ENCODE measurements at regions not wholly inside any gene's neighbourhood (a gene's known extent, or its start where the extent isn't known, plus 50 kb on each side); places are given as distances from the start of the nearest gene placed in this dataset.
"Not testable (repeated sequence)": the region's sequence is repeated elsewhere in the genome, so short reads cannot be mapped to it uniquely, and the experiment has no call there.

DNA sequence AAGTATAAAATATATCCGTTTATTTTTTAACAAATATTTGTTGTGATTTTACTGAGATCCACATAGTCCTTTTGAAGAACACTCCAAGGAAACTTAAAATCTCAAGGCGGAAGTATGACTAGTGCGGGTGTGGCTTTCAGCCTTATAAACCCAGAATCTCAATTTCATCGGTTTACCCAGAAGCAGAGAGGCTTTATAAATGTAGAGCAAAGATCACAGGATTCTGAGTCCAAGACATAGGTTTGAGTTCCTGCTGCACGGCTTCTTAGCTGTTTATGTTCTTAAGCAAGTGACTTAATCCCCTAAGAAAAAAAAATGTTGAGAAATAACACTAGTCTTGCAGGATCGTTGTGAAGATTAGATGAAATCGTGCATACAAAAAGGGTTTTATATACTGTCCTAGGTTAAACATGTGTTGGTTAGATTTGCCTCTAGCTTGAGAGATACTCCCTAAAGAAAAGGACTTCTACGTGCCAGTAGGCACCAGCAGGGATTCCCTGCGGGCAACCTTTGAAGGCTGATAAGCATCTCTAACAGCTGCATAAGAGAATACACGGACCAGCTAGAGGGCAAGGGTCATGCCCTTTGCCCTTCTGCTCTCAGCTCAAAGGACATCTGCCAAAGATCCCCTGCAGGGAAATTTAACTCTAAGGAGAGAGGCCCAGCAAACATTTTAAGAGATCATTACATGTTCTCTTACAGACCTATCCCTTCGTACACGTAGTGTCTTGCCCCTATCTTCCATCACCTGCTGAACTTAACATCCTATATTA is 130.4 kb upstream of the MIR17HG start:
- no peak for DNase-seq (ENCODE audit: low read depth in 4 of 4, low spot score in 3 of 4)

DNA sequence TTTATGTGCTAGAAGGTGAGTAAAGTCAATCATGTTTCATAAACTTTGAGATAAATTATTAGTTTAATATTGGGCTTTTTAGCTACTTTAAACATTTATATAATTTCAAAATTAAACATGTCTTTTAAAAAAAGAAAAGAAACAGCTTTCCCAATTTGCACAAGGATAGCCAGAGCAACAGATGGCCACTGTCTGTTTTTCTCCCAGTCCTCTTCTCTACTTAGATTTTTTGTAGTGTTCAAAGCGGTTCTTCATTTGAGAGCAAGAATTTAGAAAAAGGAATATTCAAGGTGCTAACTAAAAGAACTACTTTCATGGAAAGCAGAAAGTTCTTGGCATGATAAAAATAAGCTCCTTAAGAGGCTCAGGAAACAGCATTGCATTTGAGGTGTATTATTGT is 128.3 kb upstream of the MIR17HG start:
- DNase-seq (ENCODE audit: low read depth in 4 of 4, low spot score in 3 of 4), result no peak

DNA sequence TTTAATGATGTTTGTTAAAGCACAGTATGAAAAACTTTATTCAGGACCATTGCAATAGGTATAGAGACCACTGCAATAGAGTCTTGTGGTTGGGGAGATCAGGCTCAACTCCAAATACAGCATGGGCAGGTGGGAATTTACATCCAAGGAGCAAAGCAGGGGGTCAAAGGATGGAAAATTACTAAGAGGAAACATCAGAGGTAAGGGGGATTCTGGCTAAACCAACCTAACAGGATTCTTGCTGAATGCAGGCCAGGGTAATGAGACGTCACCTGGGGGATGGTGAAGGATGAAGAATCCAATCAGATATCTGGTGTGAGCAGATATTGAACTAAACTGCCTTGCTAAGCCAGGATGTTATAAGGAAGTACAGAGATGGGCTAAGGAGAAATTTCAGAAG is 126.6 kb upstream of the MIR17HG start:
- no peak for DNase-seq (ENCODE audit: low read depth in 4 of 4, low spot score in 3 of 4)

DNA sequence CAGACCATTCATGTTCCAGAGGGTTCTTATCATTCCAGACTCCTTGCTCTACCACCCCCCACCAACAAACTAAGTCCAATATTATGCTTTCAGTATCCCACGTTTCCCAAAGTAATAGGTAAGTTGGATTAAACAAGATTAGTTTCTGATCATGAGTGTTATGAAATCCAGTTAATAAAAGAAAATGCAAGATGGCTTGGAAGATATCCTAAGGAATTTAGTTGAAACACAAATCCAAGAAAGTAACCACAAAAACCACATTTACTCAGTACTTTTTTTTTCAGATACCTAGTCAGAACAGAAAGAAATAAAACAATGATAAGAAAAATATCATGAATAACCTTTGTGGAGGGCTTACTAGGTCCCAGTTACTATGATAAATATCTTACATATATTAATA is 119.4 kb upstream of the MIR17HG start:
- no peak for DNase-seq (ENCODE audit: low read depth in 4 of 4, low spot score in 3 of 4)

DNA sequence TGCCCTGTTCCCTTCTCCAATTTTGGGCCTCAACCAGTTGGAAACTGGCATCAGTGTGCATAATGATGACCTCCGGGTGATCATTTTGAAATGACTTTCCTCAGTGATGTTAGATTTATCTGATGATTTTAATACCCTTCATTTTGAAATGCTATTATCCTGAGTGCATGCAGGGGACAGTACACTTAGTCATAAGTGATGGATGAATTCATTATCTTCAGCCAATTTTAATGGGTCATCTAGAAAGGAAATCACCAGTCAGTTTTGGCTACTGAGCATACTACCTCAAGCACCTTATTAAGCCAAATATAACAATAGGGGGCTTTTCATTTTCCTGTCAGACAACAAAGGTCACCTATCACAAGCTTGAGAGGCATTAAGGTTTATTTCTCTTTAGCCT is 118.5 kb upstream of the MIR17HG start:
- DNase-seq (ENCODE audit: low read depth in 4 of 4, low spot score in 3 of 4), result no peak

DNA sequence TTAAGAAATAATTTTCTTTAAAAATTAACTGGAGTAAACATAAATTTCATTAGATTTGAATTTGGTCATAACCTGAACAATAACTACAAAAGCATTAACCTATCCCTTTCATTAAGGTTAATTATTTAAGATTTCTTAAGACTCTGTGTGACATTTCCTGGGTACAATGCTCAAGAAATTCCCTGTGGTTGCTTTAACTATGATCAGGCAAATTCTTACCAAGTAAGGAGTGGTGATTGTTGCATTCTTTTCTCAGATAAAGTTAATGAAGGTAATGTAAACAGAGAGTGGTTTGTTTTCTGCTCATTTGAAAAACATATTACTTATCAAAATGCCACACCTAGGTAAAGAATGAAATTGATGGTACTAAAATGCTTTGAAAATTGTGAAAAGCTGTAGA is 114.8 kb upstream of the MIR17HG start:
- no peak for DNase-seq (ENCODE audit: low read depth in 4 of 4, low spot score in 3 of 4)

DNA sequence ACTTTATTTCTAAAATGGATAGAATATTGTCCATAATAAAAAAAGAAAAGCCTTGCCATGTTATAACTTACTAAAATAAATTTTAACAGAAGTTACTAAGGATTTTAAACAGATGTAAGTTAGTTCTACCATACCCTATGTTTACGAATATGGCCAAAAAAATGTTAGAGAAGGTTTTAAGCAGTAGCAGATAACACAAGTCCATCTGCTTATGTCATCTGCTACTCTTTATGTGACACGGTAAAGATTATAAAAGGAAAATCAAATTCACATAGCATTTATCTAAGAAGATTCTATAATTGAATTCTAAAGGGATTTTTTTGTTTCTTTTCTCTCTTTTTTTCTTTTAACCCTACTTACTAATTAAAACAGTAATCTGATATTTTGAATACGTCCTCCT is 114.2 kb upstream of the MIR17HG start:
- DNase-seq (ENCODE audit: low read depth in 4 of 4, low spot score in 3 of 4), result no peak

DNA sequence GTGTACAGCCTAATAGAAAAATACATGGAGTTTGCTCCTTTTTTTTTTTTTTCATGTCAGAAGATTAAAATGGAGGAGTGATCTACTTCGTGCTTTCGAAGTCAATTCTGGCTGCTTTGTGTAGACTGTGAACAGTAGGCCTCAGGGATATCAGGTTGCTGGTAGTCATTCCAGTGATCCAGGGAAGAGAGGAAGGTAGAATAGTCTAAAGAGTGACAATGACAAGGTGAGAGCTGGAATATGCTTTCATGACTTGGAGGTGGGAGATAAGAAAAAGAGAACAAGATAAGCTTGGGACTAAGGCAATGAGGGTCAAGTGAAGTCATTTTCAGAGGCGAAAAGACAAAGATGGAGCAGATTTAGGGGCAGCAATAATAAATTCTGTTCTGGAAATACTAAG is 111.3 kb upstream of the MIR17HG start:
- no peak for DNase-seq (ENCODE audit: low read depth in 4 of 4, low spot score in 3 of 4)

DNA sequence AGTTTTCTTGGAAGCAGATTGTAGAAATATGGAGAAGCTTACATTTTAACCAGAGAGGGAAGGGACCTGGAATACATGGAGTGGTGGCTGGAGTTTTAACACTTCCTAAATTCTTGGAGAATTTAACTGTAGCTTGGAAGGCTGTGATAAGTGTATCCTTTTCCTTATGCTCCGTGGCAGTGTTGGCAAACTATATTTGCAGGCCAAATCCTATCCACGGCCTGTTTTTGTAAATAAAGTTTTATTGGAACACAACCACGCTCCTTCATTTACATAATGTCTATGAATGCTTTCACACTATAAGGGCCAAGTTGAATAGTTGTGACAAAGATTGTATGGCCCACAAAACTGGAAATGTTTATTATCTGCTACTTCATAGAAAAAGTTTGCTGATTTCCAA is 110.6 kb upstream of the MIR17HG start:
- no peak for DNase-seq (ENCODE audit: low read depth in 4 of 4, low spot score in 3 of 4)

DNA sequence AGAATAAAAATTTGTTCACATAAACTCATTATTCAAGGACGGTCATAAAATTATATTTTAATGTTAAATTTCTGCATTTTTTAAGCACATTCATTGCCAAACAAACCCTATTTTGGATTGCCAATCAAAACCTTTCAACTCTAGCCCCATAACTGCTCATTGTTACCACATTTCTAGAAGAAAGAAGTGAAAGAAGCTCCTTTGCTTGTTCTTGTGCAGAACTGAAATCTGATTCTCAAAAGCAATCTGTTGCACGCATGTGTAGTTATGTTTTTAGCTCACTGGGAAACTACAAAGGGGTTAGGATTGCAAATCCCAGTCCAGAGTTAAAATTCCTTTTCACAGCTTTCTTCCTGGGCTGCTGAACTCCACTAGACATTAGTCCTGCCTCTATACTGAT is 109.5 kb upstream of the MIR17HG start:
- DNase-seq (ENCODE audit: low read depth in 4 of 4, low spot score in 3 of 4), result no peak

DNA sequence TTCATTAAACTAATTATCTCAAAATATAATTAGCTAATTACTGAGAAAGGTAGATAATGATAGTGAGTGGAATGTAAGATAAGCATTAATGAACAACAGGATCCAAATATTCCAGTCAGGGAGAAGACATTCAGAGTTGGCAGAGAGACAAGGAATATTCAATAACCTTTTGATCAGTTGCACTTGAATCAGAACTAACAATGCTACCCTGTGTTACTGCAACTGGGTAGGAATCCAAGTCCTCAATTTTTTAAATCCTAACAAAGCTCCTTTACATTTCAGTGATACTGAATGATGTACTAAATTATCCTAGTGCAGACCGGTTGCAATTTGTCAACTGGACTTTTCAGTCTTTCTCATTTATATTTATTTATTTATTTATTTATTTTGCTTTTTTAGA is 107.1 kb upstream of the MIR17HG start:
- no peak for DNase-seq (ENCODE audit: low read depth in 4 of 4, low spot score in 3 of 4)

DNA sequence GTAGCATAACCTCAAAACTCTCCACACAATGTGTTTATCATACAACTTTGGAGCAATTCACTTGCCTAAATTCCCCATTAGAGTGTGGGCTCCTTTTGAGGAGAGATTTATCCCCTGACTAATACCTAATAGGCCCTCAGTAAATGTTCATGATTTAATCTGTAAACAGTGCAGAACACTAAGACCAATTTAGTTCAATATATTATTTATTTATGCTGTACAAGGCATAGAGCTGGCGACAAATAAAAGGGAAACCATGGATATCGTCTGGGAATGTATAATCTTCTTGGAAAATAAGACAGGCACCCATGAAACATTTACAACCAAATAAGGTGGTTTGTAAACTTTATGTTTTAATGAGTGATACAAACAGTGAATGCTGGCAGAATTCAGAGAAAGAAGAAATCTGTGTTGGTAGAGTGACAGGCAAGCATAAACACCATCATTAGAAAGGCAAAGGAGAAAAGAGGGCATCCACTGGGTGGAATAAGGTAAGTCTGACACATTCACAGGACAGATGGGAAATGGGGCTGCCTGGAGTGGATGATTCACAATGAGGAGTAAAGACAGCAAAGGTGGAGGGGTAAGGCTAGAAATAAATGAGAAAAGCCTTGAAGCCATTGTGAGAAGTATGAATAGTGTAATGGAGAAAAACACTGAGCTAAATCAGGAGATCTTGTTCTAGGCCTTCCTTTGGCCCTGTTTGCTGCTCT is 106.1 kb upstream of the MIR17HG start:
- DNase-seq (ENCODE audit: low read depth in 4 of 4, low spot score in 3 of 4), result no peak

DNA sequence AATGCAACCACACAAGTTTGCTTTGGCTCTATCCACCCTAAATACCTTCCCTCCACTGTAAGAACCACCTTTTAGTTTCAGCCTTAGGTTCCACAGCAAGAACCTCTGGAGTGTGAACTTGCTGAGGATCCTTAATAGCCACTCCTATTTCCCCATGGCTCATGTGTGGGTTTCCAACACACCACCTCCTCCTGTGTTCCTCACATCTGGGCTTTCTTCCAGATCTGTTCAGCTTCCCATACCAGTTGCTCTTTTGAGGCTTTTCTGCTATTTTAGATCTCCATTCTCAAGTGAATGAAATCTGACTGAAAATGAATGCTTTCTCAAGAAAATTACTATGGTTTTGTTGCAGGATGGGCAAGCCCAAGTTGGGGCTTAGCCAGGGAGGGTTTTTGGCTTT is 104.8 kb upstream of the MIR17HG start:
- no peak for DNase-seq (ENCODE audit: low read depth in 4 of 4, low spot score in 3 of 4)

DNA sequence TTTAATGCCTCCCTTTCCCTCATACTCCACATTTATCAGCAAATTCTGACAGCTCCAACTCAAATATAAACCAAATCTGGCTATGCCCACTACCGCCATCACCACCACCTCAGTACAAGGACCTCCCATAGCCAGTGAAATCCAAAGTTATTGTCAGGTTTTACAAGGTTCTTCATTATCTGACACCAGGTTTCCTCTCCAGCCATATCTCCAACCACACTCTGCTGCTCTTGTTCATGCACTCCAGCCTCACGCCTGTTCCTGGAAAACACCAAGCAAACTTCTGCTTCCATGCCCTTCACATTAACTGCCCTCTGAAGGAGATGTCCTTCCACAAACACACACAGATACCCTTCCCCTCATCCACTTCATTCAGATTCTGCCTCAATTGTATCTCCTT is 102.2 kb upstream of the MIR17HG start:
- no peak for DNase-seq (ENCODE audit: low read depth in 4 of 4, low spot score in 3 of 4)

DNA sequence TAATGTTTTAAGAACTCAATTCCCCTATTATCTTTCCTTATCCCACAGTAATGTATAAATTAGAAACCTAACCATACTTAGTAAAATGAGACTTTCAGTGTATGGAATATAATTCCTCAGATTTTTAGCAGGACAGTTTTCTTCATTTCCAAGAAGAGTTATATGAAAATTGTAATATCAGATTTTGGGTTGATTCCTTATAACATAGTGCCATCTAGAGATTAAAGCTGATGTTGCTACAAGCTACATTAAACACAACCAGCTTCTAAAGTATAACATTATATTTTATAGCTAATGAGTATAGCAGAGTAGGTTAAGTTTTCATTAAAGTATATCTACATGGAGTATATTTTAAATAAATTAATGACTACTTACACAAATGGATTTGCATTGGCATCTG is 99.7 kb upstream of the MIR17HG start:
- peak in 1 of 4 donors; percentile 3 for DNase-seq (ENCODE audit: low read depth in 4 of 4, low spot score in 3 of 4)

DNA sequence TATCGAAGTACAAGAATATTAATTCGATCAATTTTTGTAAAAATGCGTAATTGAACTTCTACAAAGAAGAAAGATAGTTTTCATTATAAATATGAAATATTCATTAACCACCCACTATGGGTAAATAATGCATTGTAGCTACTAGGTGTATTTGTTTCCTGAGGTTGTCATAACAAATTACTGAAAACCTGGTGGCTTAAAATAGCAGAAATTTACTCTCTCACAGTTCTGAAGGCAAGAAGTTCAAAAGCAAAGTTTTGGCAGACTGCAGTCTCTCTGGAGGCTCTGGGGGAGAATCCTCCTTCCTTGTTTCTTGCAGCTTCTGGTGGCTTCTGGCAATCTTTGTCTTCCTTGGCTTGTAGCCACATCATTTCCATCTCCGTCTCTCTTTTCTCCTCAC is 99.2 kb upstream of the MIR17HG start:
- DNase-seq (ENCODE audit: low read depth in 4 of 4, low spot score in 3 of 4), result no peak

DNA sequence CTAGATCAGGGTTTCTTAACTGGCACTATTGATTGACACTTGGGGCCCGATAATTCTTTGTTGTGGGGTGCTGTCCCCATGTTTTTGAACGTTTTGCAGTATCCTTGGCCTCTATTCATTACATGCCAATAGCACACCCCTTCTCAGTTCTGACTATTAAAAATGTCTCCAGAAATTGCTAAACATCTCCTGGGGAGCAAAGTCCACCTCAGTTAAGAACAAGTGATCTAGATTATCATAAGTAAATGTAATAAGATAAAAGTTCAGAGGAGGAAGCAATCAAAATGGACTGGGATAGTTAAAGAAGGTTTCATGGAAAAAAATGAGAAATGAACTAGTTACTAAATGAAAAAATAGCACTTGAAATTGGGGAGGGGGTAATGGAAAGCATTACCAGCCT is 98.1 kb upstream of the MIR17HG start:
- DNase-seq (ENCODE audit: low read depth in 4 of 4, low spot score in 3 of 4), result no peak

DNA sequence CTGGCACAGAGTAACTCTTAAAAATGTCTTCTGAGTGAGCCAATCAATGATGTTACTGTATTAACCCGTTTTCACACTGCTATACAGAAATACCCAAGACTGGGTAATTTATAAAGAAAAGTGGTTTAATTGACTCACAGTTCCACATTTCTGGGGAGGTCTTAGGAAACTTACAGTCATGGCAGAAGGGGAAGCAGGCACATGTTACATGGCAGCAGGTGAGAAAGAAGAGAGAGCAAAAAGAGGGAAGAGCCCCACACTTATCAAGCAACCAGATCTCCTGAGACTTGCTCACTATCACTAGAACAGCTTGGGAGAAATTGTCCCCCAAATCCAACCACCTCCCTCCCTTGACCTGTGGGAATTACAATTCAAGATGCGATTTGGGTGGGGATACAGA is 97.6 kb upstream of the MIR17HG start:
- no peak for DNase-seq (ENCODE audit: low read depth in 4 of 4, low spot score in 3 of 4)

DNA sequence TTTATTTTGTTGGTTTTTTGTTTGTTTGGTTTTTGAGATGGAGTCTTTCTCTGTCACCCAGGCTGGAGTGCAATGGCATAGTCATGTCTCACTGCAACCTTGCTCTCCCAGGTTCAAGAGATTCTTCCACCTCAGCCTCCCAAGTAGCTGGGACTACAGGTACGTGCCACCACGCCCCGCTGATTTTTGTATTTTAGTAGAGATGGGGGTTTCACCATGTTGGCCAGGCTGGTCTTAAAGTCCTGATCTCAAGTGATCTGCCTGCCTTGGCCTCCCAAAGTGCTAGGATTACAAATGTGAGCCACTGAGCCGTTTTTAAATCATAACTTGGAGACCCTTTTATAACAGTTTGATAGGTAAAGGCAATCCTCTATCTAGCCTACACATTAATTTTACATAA is 95.9 kb upstream of the MIR17HG start:
- not testable (repeated sequence) for DNase-seq (ENCODE audit: low read depth in 4 of 4, low spot score in 3 of 4)

DNA sequence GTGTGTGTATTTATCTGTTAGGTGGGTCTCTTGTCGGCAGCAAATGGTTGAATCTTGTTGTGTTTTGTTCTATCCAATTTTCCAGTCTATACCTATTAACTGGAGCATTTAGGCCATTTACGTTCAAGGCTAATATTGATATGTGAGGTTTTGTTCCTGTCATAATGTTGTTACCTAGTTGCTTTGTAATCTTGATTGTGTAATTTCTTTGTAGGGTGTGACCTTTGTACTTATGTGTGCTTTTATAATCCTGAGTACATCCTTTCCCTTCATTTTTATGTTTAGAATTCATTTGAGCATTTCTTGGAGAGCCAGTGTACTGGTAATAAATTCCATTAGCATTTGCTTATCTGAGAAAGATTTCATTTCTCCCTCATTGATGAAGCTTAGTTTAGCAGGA is 83.0 kb upstream of the MIR17HG start:
- no peak for DNase-seq (ENCODE audit: low read depth in 4 of 4, low spot score in 3 of 4)

DNA sequence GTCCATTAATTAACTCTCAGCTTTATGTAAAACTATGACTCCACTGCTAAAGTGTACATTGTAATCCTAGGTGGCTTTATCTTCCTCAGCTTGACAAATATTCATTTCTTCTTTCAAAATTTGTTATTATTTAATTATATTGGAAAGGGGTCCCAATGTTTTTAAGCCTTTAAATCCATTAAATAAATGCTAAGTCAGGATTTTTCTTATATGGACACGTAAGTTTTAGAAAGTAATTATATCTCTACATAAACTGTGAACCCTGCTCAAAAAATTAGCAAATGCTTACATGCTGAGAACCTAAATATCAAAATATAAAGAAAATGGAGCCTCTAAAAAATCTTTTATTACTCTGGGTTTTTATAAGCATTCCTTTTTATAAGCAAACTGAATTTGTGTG is 78.2 kb upstream of the MIR17HG start:
- no peak for DNase-seq (ENCODE audit: low read depth in 4 of 4, low spot score in 3 of 4)

DNA sequence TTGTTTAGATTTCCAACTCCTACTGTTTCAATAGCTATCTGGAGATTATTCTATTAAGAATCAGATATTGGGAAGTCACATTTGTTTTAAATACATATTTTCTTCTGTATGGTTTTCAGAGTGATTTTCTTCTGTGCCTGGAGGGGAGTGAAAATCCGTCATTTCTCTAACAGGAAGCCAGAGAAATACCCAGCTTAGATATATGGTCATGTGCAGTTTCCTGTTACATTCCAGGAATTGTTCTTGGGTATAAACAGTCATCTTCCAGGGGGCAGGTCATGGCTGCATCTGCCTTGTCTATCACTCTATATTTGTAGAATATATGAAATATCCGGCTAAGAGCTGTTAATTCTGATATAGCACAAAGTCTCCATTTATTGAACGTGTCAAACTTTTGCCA is 77.5 kb upstream of the MIR17HG start:
- no peak for DNase-seq (ENCODE audit: low read depth in 4 of 4, low spot score in 3 of 4)
